Activated CD8-positive, alpha-beta T cell treated with anti-CD3 and anti-CD28 coated beads for 36 hours (primary cell): ENCODE measurements at regions not wholly inside any gene's neighbourhood (a gene's known extent, or its start where the extent isn't known, plus 50 kb on each side); places are given as distances from the start of the nearest gene placed in this dataset.

Source experiments
- ATAC-seq: fragments of 200-7000 bp; cut with Tn5 transposase; one replicate; pipeline ENCODE4 v1.10.0; 2021; ENCODE audit warnings: mild to moderate bottlenecking, moderate library complexity
- CTCF ChIA-PET: fragments of 350-600 bp; sonication (Branson Sonifier 250); formaldehyde crosslinking; loops from one replicate; lab custom pipeline; 2021; ENCODE audit warnings: antibody characterized with exemption; lab: Charles Lee
- POLR2A ChIA-PET: fragments of 350-600 bp; sonication (Branson Sonifier 250); formaldehyde crosslinking; loops from one replicate; lab custom pipeline; 2021; ENCODE audit warnings: antibody characterized with exemption; lab: Charles Lee
- DNase-seq: peaks from one replicate; pipeline ENCODE4 v3.0.0-alpha.2; 2020
- H3K27ac Mint-ChIP-seq: one replicate; pipeline ENCODE4 v1.8.0; 2021; ENCODE audit warnings: mild to moderate bottlenecking, mixed read lengths
- H3K27me3 Mint-ChIP-seq: one replicate; pipeline ENCODE4 v1.8.0; 2021; ENCODE audit warnings: mixed read lengths
- H3K36me3 Mint-ChIP-seq: one replicate; pipeline ENCODE4 v1.8.0; 2021; ENCODE audit warnings: low read depth, mixed read lengths
- H3K4me1 Mint-ChIP-seq: one replicate; pipeline ENCODE4 v1.8.0; 2021; ENCODE audit warnings: low read depth, mixed read lengths
- H3K4me3 Mint-ChIP-seq: one replicate; pipeline ENCODE4 v1.8.0; 2021; ENCODE audit warnings: mild to moderate bottlenecking, moderate library complexity, mixed read lengths
- H3K9me3 Mint-ChIP-seq: one replicate; pipeline ENCODE4 v1.8.0; 2021; ENCODE audit warnings: mixed read lengths
- intact Hi-C: fragments of 100-400 bp; cut with micrococcal nuclease; formaldehyde crosslinking; loops from one replicate; pipeline ENCODE4 v1.10.0; 2022
- TF ChIP-seq, protein P1 (sequence below): fragments of 200-600 bp; IDR thresholded peaks from one replicate; pipeline ENCODE4 v1.8.0; 2022; ENCODE audit warnings: antibody characterized with exemption, mild to moderate bottlenecking

DNA sequence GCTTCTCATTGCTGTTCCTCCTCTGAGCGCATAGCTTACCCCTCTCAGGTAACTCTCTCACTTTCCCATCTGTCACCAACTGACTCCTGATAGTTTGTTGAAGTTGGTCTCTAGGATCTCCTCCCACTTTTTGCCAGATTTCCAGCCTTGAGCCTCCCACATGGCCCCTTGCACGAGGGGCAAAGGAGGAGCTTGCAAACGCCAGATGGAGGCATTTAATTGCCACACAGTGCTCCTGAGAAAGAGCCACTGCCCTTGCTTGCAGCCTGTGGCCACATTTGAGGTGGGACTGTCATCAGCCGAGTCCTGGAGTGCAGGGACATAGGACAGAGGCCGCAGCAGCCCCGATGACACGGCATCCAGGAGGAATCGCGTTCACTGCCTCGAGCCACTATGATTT, 348.7 kb downstream of the SMOC2 start:
- ChIA-PET POLR2A (no interaction called here), CTCF (no interaction called here)
- H3K4me1 Mint-ChIP-seq = no peaks in the 10 kb centered on the region
- TF ChIP-seq, protein P1, sequence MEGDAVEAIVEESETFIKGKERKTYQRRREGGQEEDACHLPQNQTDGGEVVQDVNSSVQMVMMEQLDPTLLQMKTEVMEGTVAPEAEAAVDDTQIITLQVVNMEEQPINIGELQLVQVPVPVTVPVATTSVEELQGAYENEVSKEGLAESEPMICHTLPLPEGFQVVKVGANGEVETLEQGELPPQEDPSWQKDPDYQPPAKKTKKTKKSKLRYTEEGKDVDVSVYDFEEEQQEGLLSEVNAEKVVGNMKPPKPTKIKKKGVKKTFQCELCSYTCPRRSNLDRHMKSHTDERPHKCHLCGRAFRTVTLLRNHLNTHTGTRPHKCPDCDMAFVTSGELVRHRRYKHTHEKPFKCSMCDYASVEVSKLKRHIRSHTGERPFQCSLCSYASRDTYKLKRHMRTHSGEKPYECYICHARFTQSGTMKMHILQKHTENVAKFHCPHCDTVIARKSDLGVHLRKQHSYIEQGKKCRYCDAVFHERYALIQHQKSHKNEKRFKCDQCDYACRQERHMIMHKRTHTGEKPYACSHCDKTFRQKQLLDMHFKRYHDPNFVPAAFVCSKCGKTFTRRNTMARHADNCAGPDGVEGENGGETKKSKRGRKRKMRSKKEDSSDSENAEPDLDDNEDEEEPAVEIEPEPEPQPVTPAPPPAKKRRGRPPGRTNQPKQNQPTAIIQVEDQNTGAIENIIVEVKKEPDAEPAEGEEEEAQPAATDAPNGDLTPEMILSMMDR = no peak
- no peaks in the 10 kb centered on the region for H3K36me3 Mint-ChIP-seq
- H3K4me3 Mint-ChIP-seq = no peak overlapping the region
- H3K27me3 Mint-ChIP-seq = no peaks in the 10 kb centered on the region
- H3K27ac Mint-ChIP-seq = no peak overlapping the region
- intact Hi-C loops = no loop called here
- H3K9me3 Mint-ChIP-seq = no peaks in the 10 kb centered on the region
- no peak for ATAC-seq
- no peak for DNase-seq

DNA sequence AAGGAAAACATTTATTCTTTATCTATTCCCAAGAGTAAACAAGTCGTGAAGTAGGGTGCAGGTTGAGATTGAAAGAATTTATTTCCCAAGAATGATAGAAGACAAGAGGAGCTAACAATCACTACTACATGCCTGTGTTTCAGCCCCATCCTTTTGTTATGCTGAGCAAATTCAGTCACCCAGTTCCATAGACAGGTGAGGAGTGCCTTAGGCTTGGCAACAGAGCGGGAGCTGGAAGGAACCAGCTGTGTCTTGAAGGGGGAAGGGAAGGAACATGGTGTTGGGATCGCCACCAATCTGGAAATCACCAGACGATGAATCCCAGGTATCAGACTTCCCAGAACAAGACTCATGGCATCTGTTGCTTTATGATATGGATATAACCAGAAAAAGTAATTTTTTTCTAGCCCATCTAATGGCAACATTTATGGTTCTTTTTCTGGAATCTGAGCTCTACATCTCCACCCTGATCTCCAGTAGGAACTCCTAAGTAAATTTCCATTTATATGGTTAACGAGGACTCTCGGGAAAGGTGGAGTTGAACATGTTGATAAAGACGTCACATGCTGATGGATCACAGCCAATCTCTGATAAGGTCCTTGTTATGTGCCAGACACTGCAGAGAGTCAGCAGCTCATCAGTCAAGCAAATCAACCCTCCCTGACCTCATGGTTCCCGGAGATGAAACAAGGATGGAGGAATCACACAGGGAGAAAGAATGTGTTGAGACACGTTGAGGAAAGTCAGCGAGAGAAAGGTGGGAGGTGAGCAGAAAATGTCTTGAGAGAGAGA, 344.9 kb downstream of the SMOC2 start:
- TF ChIP-seq, protein P1 = no peak
- ChIA-PET POLR2A (no interaction called here), CTCF (no interaction called here)
- Mint-ChIP-seq H3K9me3 (no peaks in the 10 kb centered on the region), H3K27me3 (no peaks in the 10 kb centered on the region), H3K4me1 (no peaks in the 10 kb centered on the region), H3K36me3 (no peaks in the 10 kb centered on the region), H3K27ac (no peak overlapping the region), H3K4me3 (no peak overlapping the region)
- ATAC-seq = no peak
- intact Hi-C loops = no loop called here
- no peak for DNase-seq

- POLR2A ChIA-PET = no interaction called here
- H3K4me3 Mint-ChIP-seq = no peak overlapping the region
- no peak for ATAC-seq
- no peak overlapping the region for H3K27ac Mint-ChIP-seq
- TF ChIP-seq, protein P1 = no peak
- H3K27me3 Mint-ChIP-seq = peaks cover 5% of the 10 kb centered on the region
- H3K36me3 Mint-ChIP-seq = no peaks in the 10 kb centered on the region
- no peak for DNase-seq
- no peaks in the 10 kb centered on the region for H3K4me1 Mint-ChIP-seq
- H3K9me3 Mint-ChIP-seq = no peaks in the 10 kb centered on the region
- CTCF ChIA-PET = no interaction called here
- intact Hi-C loops = no loop called here
Measured at GRCh38 chr6:168784426-168784825, 343.4 kb downstream of the SMOC2 start.

DNA sequence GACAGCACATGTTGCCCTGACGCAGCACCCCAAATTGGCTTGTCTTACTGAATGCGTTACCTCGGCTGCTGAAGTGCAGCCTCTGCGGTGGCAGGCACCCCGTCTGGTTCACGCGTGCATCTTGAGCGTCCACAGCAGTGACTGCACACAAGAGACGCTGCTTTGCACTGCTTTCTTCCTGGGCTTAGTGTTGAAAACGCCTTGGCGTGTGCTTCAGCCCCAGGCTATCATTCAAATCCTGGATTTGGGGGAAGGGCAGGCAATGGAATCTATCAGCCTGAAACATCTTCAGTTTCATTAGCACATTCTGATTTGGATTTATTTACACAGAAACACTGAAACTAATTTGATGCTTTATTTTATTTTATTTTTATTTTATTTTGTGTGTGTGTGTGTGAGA, 342.7 kb downstream of the SMOC2 start:
- intact Hi-C loops = no loop called here
- POLR2A ChIA-PET = no interaction called here
- no peak overlapping the region for H3K27ac Mint-ChIP-seq
- H3K4me1 Mint-ChIP-seq = no peaks in the 10 kb centered on the region
- no peak overlapping the region for H3K4me3 Mint-ChIP-seq
- peaks cover 5% of the 10 kb centered on the region for H3K27me3 Mint-ChIP-seq
- ATAC-seq (no peak), DNase-seq (no peak)
- TF ChIP-seq, protein P1 = no peak
- H3K36me3 Mint-ChIP-seq = no peaks in the 10 kb centered on the region
- CTCF ChIA-PET = no interaction called here
- H3K9me3 Mint-ChIP-seq = no peaks in the 10 kb centered on the region

DNA sequence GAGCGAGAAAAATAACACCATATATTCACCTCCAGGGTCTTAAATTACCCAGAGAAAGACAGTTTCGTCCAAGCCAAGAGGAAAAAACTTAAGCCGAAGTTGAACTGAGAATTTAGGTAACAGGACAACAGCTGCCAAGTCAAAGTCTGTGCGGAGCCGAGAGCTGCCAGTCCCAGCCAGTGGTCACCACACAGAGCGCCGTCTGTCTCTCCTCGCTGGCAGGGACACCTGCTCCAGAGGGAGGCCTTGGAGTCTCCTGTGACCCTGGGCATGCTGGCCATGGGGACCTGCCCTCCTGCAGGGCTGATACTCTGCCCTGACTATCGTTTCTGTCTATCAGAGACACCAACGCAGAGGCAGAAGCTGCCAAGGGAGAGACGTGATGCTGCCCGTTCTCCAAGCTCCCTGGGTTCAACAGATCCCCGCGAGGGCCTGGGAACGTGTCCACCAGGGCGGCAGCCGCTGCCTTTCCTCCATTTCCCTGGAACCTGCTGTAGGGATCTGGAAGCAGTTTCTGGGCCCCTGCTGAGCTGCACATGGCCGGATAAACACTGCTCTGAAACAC, 341.3 kb downstream of the SMOC2 start:
- intact Hi-C loops = no loop called here
- POLR2A ChIA-PET = no interaction called here
- ATAC-seq (no peak), DNase-seq (no peak)
- Mint-ChIP-seq H3K27ac (no peak overlapping the region), H3K9me3 (no peaks in the 10 kb centered on the region), H3K36me3 (no peaks in the 10 kb centered on the region), H3K4me1 (no peaks in the 10 kb centered on the region), H3K27me3 (peaks cover 6% of the 10 kb centered on the region), H3K4me3 (no peak overlapping the region)
- TF ChIP-seq, protein P1 = no peak
- CTCF ChIA-PET = no interaction called here
